Omental fat pad (tissue), 3 donors: ENCODE measurements at regions not wholly inside any gene's neighbourhood (a gene's known extent, or its start where the extent isn't known, plus 50 kb on each side); places are given as distances from the start of the nearest gene placed in this dataset.

Source experiments
- ATAC-seq: fragments of 150-250 bp; one replicate; pipeline ENCODE4 v1.9.1; 2016; ENCODE audit warnings: mild to moderate bottlenecking, moderate library complexity; ENCODE audit not compliant: low FRiP score
- DNase-seq: peaks from one replicate; pipeline ENCODE4 v3.0.0-alpha.2; 2019; ENCODE audit warnings: low spot score
- TF ChIP-seq, protein P1 (sequence below), 3 donors: fragments of 450-650 bp; IDR thresholded peaks; one replicate each; pipeline ENCODE4 v1.5.1; 2016 to 2017; ENCODE audit warnings: antibody characterized with exemption in 3 of 3, mild to moderate bottlenecking in 3 of 3, moderate library complexity in 2 of 3

DNA sequence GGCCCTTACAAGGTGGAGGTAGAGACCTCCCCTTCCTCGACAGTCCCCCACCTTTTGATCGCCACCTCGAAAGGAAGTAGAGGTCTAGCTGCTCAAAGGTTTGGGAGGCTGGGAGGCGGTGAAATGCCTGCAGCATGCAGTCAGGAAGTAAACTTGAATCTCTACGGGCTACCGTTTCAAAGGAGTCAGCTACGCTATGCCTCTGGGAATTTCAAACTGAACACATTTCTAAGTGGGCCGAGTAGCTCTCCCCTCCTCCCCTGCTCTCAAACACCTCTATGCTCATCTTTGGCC is 68.0 kb downstream of the CXCL12 start:
- ATAC-seq (no peak), DNase-seq (no peak)
- TF ChIP-seq, protein P1, sequence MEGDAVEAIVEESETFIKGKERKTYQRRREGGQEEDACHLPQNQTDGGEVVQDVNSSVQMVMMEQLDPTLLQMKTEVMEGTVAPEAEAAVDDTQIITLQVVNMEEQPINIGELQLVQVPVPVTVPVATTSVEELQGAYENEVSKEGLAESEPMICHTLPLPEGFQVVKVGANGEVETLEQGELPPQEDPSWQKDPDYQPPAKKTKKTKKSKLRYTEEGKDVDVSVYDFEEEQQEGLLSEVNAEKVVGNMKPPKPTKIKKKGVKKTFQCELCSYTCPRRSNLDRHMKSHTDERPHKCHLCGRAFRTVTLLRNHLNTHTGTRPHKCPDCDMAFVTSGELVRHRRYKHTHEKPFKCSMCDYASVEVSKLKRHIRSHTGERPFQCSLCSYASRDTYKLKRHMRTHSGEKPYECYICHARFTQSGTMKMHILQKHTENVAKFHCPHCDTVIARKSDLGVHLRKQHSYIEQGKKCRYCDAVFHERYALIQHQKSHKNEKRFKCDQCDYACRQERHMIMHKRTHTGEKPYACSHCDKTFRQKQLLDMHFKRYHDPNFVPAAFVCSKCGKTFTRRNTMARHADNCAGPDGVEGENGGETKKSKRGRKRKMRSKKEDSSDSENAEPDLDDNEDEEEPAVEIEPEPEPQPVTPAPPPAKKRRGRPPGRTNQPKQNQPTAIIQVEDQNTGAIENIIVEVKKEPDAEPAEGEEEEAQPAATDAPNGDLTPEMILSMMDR (IDR thresholded peaks at IDR 0.05), result no peak

- ATAC-seq, result no peak
- TF ChIP-seq, protein P1 (IDR thresholded peaks at IDR 0.05), result no peak
- no peak for DNase-seq
Measured at GRCh38 chr10:44316187-44316921, 68.5 kb downstream of the CXCL12 start.

GRCh38 chr10:44314802-44315460 is 70.0 kb downstream of the CXCL12 start:
- TF ChIP-seq, protein P1 (IDR thresholded peaks at IDR 0.05), result no peak
- no peak for ATAC-seq
- no peak for DNase-seq

DNA sequence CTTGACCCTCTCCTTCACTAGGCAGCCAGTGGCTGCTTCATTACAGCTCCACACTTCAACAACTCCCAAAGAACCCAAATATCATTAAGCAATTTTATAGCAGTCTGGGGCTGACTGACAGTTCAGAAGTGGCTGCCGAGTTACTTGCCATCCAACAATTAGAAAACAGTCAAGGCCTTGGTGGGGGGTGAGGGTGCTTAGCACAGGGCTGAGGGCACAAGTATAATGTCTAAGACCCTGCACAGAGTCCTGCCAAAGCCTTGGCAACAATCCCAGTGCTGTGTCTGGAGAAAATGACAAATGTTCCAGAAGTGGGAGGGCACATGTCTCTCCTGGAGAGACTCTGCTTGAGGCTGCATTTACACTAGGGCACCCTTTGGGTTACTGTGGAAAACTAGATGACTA is 71.1 kb downstream of the CXCL12 start:
- TF ChIP-seq, protein P1 (IDR thresholded peaks at IDR 0.05), result no peak
- ATAC-seq, result no peak
- no peak for DNase-seq

DNA sequence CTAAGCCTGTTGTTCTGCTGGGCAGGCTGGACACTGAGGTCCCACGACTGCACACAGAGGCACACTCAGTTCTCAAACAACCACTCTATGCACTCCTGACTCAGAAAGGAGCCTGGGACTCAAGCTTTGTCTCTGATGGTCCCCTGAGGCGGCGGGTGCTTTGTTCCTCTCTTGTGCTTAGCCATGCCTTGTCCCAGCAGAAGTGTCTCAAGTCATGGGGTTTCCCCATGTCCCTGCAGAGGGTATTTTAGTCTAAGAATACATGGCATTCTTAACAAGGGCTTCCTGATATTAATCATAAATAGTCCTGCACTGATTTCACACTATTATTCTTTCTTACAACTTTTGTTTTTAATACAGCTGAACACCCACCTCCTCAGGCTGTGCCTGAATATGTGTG is 72.5 kb downstream of the CXCL12 start:
- DNase-seq, result no peak
- ATAC-seq, result no peak
- TF ChIP-seq, protein P1 (IDR thresholded peaks at IDR 0.05), result no peak

DNA sequence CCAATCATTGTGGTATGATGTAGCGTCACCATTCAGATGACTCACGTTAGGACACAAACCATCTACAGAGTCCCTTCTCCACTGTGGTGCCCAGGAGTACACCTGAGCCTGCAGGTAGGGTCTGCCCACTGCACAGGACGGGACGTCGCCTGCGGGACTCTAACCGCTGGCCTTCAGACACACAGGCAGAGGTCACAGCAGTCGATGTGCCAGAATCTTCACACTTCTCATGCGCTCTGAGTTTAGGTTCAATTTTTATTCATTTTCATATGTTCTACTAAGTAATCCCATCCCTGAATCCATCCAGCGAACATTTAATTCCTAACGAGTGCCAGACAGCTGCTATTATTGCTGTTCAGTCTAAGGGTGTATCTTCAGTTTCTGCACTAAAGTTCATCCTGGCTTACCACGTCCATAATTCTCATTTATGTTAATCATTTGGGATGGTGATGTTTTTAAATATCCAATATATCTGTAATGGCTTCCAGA is 73.3 kb downstream of the CXCL12 start:
- ATAC-seq (no peak), DNase-seq (no peak)
- TF ChIP-seq, protein P1 (IDR thresholded peaks at IDR 0.05), result no peak
